WTC11 (cell line): ENCODE measurements at regions not wholly inside any gene's neighbourhood (a gene's known extent, or its start where the extent isn't known, plus 50 kb on each side); places are given as distances from the start of the nearest gene placed in this dataset.

Experiments used
- ATAC-seq: fragments of 200-7000 bp; cut with Tn5 transposase; 2 replicates; pipeline ENCODE4 v1.10.0; 2021; ENCODE audit warnings: mild to moderate bottlenecking, moderate library complexity
- CTCF ChIA-PET: fragments of 300-600 bp; sonication (Branson Sonifier 250); formaldehyde crosslinking; loops from one replicate; lab custom pipeline; 2021; ENCODE audit warnings: antibody characterized with exemption; lab: Charles Lee
- POLR2A ChIA-PET: fragments of 350-600 bp; sonication (Branson Sonifier 250); formaldehyde crosslinking; loops from one replicate; lab custom pipeline; 2021; ENCODE audit warnings: antibody characterized with exemption; lab: Charles Lee
- DNase-seq: peaks from one replicate; pipeline ENCODE4 v3.0.0; 2021; ENCODE audit warnings: low spot score
- H3K27ac Mint-ChIP-seq: 2 replicates; pipeline ENCODE4 v1.8.0; 2021; ENCODE audit warnings: mixed read lengths
- H3K27me3 Mint-ChIP-seq: 2 replicates; pipeline ENCODE4 v1.8.0; 2021; ENCODE audit warnings: low read depth, mild to moderate bottlenecking, moderate library complexity, mixed read lengths
- H3K36me3 Mint-ChIP-seq: 2 replicates; pipeline ENCODE4 v1.8.0; 2021; ENCODE audit warnings: mixed read lengths
- H3K4me1 Mint-ChIP-seq: 2 replicates; pipeline ENCODE4 v1.8.0; 2022; ENCODE audit warnings: mixed read lengths
- H3K4me3 Mint-ChIP-seq: 2 replicates; pipeline ENCODE4 v1.8.0; 2021; ENCODE audit warnings: mild to moderate bottlenecking, moderate library complexity, mixed read lengths
- H3K9me3 Mint-ChIP-seq: 2 replicates; pipeline ENCODE4 v1.8.0; 2021; ENCODE audit warnings: mixed read lengths
- ARID4B ChIP-seq: sonication (generic); formaldehyde crosslinking; IDR thresholded peaks from 2 replicates; pipeline ENCODE4 v1.8.0; 2023; ENCODE audit warnings: missing genetic modification reagents, mild to moderate bottlenecking, borderline replicate concordance
- ATF2 ChIP-seq: sonication (generic); formaldehyde crosslinking; IDR thresholded peaks from 2 replicates; pipeline ENCODE4 v1.8.1; 2022; ENCODE audit warnings: low read depth, missing genetic modification reagents, borderline replicate concordance
- ELF4 ChIP-seq: sonication (generic); formaldehyde crosslinking; IDR thresholded peaks from 2 replicates; pipeline ENCODE4 v1.8.1; 2022; ENCODE audit warnings: low read depth, mild to moderate bottlenecking, moderate library complexity, missing genetic modification reagents
- ERG ChIP-seq: fragments of 250-450 bp; sonication (Bioruptor Pico); IDR thresholded peaks from 2 replicates; pipeline ENCODE4 v1.8.0; 2021; ENCODE audit warnings: mild to moderate bottlenecking
- FOXJ3 ChIP-seq: sonication (generic); formaldehyde crosslinking; IDR thresholded peaks from 2 replicates; pipeline ENCODE4 v1.9.0; 2021; ENCODE audit warnings: missing genetic modification reagents, mild to moderate bottlenecking, borderline replicate concordance
- FOXK1 ChIP-seq: sonication (generic); formaldehyde crosslinking; IDR thresholded peaks from 2 replicates; pipeline ENCODE4 v1.8.0; 2022; ENCODE audit warnings: mild to moderate bottlenecking, moderate library complexity, missing genetic modification reagents
- FOXP4 ChIP-seq: sonication (generic); formaldehyde crosslinking; IDR thresholded peaks from 2 replicates; pipeline ENCODE4 v1.8.0; 2022; ENCODE audit warnings: mild to moderate bottlenecking, missing genetic modification reagents
- PRRX2 ChIP-seq: fragments of 250-450 bp; sonication (Bioruptor Pico); IDR thresholded peaks from 2 replicates; pipeline ENCODE4 v1.8.0; 2021; ENCODE audit warnings: mild to moderate bottlenecking
- RORB ChIP-seq: fragments of 250-450 bp; sonication (Bioruptor Pico); IDR thresholded peaks from 2 replicates; pipeline ENCODE4 v1.9.0; 2021; ENCODE audit warnings: mild to moderate bottlenecking
- SOX15 ChIP-seq: fragments of 250-450 bp; sonication (Bioruptor Pico); IDR thresholded peaks from 2 replicates; pipeline ENCODE4 v1.9.0; 2021; ENCODE audit warnings: mild to moderate bottlenecking
- SP1 ChIP-seq: sonication (generic); formaldehyde crosslinking; conservative IDR thresholded peaks from 2 replicates; pipeline ENCODE4 v1.8.1; 2022; ENCODE audit warnings: missing genetic modification reagents
- TCF7 ChIP-seq: sonication (generic); formaldehyde crosslinking; IDR thresholded peaks from 2 replicates; pipeline ENCODE4 v1.8.0; 2022; ENCODE audit warnings: mild to moderate bottlenecking, low read depth, missing genetic modification reagents, moderate library complexity
- ZBTB21 ChIP-seq: sonication (generic); formaldehyde crosslinking; IDR thresholded peaks from 2 replicates; pipeline ENCODE4 v1.8.1; 2023; ENCODE audit warnings: mild to moderate bottlenecking, missing genetic modification reagents, borderline replicate concordance
- ZNF219 ChIP-seq: sonication (generic); formaldehyde crosslinking; IDR thresholded peaks from 2 replicates; pipeline ENCODE4 v1.8.0; 2023; ENCODE audit warnings: missing genetic modification reagents, mild to moderate bottlenecking, borderline replicate concordance
- ZNF263 ChIP-seq: sonication (generic); formaldehyde crosslinking; IDR thresholded peaks from 2 replicates; pipeline ENCODE4 v1.8.1; 2022; ENCODE audit warnings: low read depth, mild to moderate bottlenecking, moderate library complexity, missing genetic modification reagents
- ZNF425 ChIP-seq: fragments of 250-450 bp; sonication (Bioruptor Pico); conservative IDR thresholded peaks from 2 replicates; pipeline ENCODE4 v1.9.0; 2021; ENCODE audit warnings: mild to moderate bottlenecking

GRCh38 chr18:8984131-8984721 is 118.3 kb upstream of the NDUFV2 start:
- Mint-ChIP-seq H3K9me3 (no peaks in the 10 kb centered on the region), H3K4me1 (peaks cover 38% of the 10 kb centered on the region), H3K4me3 (no peak overlapping the region), H3K27me3 (no peaks in the 10 kb centered on the region; the same call in 1 of the 2 replicates)
- CTCF ChIA-PET: interaction anchor here (1.2 to 3.2 kb wide), 6 partner anchors 83 to 331 kb away, joined by 3 to 21 read pairs (median 10); no protein-coding TSS in a partner anchor
- POLR2A ChIA-PET: no interaction called here
- ATAC-seq: no peak
- no peak for TF ChIP-seq ERG (CRISPR knock-in tag)
- TF ChIP-seq SP1 (CRISPR knock-in tag): no peak
- no peak for TF ChIP-seq SOX15 (CRISPR knock-in tag)
- no peak for TF ChIP-seq PRRX2
- no peak for TF ChIP-seq ZNF219
- no peak for TF ChIP-seq ELF4
- no peak for TF ChIP-seq ARID4B
- TF ChIP-seq RORB (CRISPR knock-in tag): no peak
- TF ChIP-seq TCF7 (CRISPR knock-in tag): no peak
- no peak for TF ChIP-seq ZNF263 (CRISPR knock-in tag)
- TF ChIP-seq FOXK1 (CRISPR knock-in tag): no peak
- no peak for TF ChIP-seq FOXP4 (CRISPR knock-in tag)
- no peak for TF ChIP-seq ZBTB21 (CRISPR knock-in tag)
- TF ChIP-seq FOXJ3 (CRISPR knock-in tag): no peak
- TF ChIP-seq ATF2 (CRISPR knock-in tag): no peak
- no peak for TF ChIP-seq ZNF425 (CRISPR knock-in tag)
- TF ChIP-seq, all 79 proteins: peak for 0
- Mint-ChIP-seq H3K36me3 (no peaks in the 10 kb centered on the region), H3K27ac (peak overlapping the region; percentile 69; the same call in 1 of the 2 replicates)
- DNase-seq: no peak
